Neural progenitor cell (in vitro differentiated cells): ENCODE measurements at regions not wholly inside any gene's neighbourhood (a gene's known extent, or its start where the extent isn't known, plus 50 kb on each side); places are given as distances from the start of the nearest gene placed in this dataset.

Experiments
- DNase-seq: peaks from one replicate; pipeline ENCODE4 v3.0.0-alpha.2; 2016; ENCODE audit warnings: low spot score
- H2AFZ ChIP-seq: fragments of 200-600 bp; sonication (generic); replicated peaks from 2 replicates; pipeline ENCODE4 v1.6.1; 2016; ENCODE audit warnings: antibody characterized with exemption
- H3F3A ChIP-seq: fragments of 200-600 bp; sonication (generic); 2 replicates; pipeline ENCODE4 v1.6.1; 2016; ENCODE audit warnings: antibody characterized with exemption, low read depth
- H3K27ac ChIP-seq: fragments of 200-600 bp; sonication (generic); 2 replicates; pipeline ENCODE4 v1.5.1; 2016; ENCODE audit warnings: mild to moderate bottlenecking
- H3K27me3 ChIP-seq: fragments of 200-600 bp; sonication (generic); 2 replicates; pipeline ENCODE4 v1.6.1; 2016; ENCODE audit warnings: mild to moderate bottlenecking, moderate library complexity
- H3K36me3 ChIP-seq: fragments of 200-600 bp; sonication (generic); 2 replicates; pipeline ENCODE4 v1.5.1; 2016
- H3K4me1 ChIP-seq: fragments of 200-600 bp; sonication (generic); 2 replicates; pipeline ENCODE4 v1.6.1; 2016; ENCODE audit warnings: mixed run types
- H3K4me2 ChIP-seq: fragments of 200-600 bp; sonication (generic); 2 replicates; pipeline ENCODE4 v1.6.1; 2016
- H3K4me3 ChIP-seq: fragments of 200-600 bp; sonication (generic); 2 replicates; pipeline ENCODE4 v1.5.1; 2016
- H3K79me2 ChIP-seq: fragments of 200-600 bp; sonication (generic); 2 replicates; pipeline ENCODE4 v1.6.1; 2016; ENCODE audit warnings: low read depth
- H3K9ac ChIP-seq: fragments of 200-600 bp; sonication (generic); 2 replicates; pipeline ENCODE4 v1.6.1; 2016
- H3K9me3 ChIP-seq: fragments of 200-600 bp; sonication (generic); 2 replicates; pipeline ENCODE4 v1.5.1; 2016; ENCODE audit warnings: low read depth
- H4K20me1 ChIP-seq: fragments of 200-600 bp; sonication (generic); 2 replicates; pipeline ENCODE4 v1.6.1; 2016; ENCODE audit warnings: low read depth
- H3K27ac Mint-ChIP-seq: 3 replicates; pipeline ENCODE4 v1.8.0; 2021; ENCODE audit warnings: mixed read lengths
- H3K27me3 Mint-ChIP-seq: 2 replicates; pipeline ENCODE4 v1.8.0; 2022; ENCODE audit warnings: low read depth, mild to moderate bottlenecking, inconsistent platforms, moderate library complexity, mixed read lengths; ENCODE audit not compliant: insufficient read depth
- H3K36me3 Mint-ChIP-seq: 3 replicates; pipeline ENCODE4 v1.8.0; 2021; ENCODE audit warnings: mixed read lengths
- H3K4me1 Mint-ChIP-seq: 3 replicates; pipeline ENCODE4 v1.8.0; 2021; ENCODE audit warnings: mixed read lengths
- H3K4me3 Mint-ChIP-seq: 3 replicates; pipeline ENCODE4 v1.8.0; 2021; ENCODE audit warnings: mild to moderate bottlenecking, moderate library complexity, mixed read lengths
- H3K9me3 Mint-ChIP-seq: 3 replicates; pipeline ENCODE4 v1.8.0; 2020; ENCODE audit warnings: mixed read lengths
- EZH2 ChIP-seq: fragments of 200-600 bp; sonication (generic); IDR thresholded peaks from 2 replicates; pipeline ENCODE4 v1.6.1; 2017; ENCODE audit warnings: antibody characterized with exemption, mild to moderate bottlenecking, moderate library complexity
- EZH2phosphoT487 ChIP-seq: fragments of 200-600 bp; sonication (generic); IDR thresholded peaks from 2 replicates; pipeline ENCODE4 v1.6.1; 2017; ENCODE audit warnings: antibody characterized with exemption
- TF ChIP-seq, protein P1 (sequence below): fragments of 200-600 bp; sonication (generic); IDR thresholded peaks from 2 replicates; pipeline ENCODE4 v1.5.1; 2017; ENCODE audit warnings: antibody characterized with exemption, mild to moderate bottlenecking

DNA sequence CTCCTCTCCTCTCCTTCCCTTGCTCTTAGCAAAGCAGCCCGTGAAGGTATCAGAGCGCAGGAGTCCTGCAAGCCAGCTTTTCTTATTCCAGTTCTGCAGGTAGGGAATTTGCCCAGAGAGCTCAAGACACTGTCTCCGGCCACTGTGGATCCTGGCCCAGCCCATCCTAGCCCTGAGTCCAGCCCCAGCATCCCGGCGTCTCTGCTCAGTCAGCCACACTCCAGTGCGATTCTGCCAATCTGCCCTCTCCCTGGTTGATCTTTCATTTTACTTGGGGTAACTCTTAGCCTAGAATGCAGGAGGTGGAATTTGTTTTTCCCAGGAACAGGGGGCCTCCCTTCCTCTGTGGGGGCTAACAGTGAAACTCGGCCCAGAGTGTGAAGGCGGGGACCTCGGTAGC, 176.9 kb upstream of the GSE1 start:
- peaks cover 32% of the 10 kb centered on the region for H3F3A ChIP-seq
- Mint-ChIP-seq H3K27me3 (peaks cover 26% of the 10 kb centered on the region), H3K4me1 (peaks cover 42% of the 10 kb centered on the region), H3K36me3 (no peaks in the 10 kb centered on the region), H3K9me3 (no peaks in the 10 kb centered on the region), H3K4me3 (no peak overlapping the region), H3K27ac (peak overlapping the region; percentile 79)
- H2AFZ ChIP-seq: no peak overlapping the region
- H3K27me3 ChIP-seq: peaks cover 16% of the 10 kb centered on the region
- no peaks in the 10 kb centered on the region for H3K9me3 ChIP-seq
- H3K4me2 ChIP-seq: peak overlapping the region; percentile 74
- TF ChIP-seq EZH2phosphoT487 (no peak), EZH2 (no peak)
- TF ChIP-seq, protein P1, sequence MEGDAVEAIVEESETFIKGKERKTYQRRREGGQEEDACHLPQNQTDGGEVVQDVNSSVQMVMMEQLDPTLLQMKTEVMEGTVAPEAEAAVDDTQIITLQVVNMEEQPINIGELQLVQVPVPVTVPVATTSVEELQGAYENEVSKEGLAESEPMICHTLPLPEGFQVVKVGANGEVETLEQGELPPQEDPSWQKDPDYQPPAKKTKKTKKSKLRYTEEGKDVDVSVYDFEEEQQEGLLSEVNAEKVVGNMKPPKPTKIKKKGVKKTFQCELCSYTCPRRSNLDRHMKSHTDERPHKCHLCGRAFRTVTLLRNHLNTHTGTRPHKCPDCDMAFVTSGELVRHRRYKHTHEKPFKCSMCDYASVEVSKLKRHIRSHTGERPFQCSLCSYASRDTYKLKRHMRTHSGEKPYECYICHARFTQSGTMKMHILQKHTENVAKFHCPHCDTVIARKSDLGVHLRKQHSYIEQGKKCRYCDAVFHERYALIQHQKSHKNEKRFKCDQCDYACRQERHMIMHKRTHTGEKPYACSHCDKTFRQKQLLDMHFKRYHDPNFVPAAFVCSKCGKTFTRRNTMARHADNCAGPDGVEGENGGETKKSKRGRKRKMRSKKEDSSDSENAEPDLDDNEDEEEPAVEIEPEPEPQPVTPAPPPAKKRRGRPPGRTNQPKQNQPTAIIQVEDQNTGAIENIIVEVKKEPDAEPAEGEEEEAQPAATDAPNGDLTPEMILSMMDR: no peak
- no peak for DNase-seq
- no peaks in the 10 kb centered on the region for H3K79me2 ChIP-seq
- H3K36me3 ChIP-seq: no peaks in the 10 kb centered on the region
- H3K4me3 ChIP-seq: no peak overlapping the region
- H4K20me1 ChIP-seq: peaks cover 7% of the 10 kb centered on the region
- peaks cover 41% of the 10 kb centered on the region for H3K4me1 ChIP-seq
- H3K9ac ChIP-seq: no peak overlapping the region
- H3K27ac ChIP-seq: no peak overlapping the region

DNA sequence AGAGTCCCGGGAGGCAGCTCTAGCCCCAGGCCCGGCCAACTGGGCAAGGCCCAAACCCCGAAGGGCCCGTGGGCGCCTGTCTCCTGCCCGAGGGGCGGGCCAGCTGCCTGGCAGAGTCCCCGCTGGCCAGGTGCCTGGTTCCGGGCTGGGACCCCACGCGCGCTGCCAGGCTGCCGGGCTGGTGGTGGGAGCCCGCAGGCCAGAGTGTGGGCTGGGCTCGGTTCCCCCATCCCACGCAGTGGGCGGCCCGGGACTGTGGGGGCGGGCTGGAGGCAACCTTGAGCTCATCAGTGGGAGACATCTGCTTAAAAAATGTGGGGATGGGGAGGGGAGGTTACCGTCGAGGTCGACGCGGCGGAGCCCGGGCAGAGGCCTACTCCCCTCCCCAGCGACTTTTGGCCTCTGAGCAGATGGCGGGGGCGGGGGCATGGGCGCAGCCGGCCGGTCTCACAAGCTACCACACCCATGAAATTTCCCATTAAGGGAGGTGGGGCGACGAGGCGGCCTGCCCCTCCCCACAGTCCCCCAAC, 176.4 kb upstream of the GSE1 start:
- H3K27ac ChIP-seq: no peak overlapping the region
- H3K4me3 ChIP-seq: no peak overlapping the region
- no peak overlapping the region for H3K9ac ChIP-seq
- H3K9me3 ChIP-seq: no peaks in the 10 kb centered on the region
- Mint-ChIP-seq H3K27ac (no peak overlapping the region), H3K4me1 (peaks cover 42% of the 10 kb centered on the region), H3K4me3 (no peak overlapping the region), H3K9me3 (no peaks in the 10 kb centered on the region), H3K36me3 (no peaks in the 10 kb centered on the region), H3K27me3 (peaks cover 28% of the 10 kb centered on the region)
- H3K4me2 ChIP-seq: peak overlapping the region; percentile 74
- no peaks in the 10 kb centered on the region for H3K36me3 ChIP-seq
- peak; percentile 71 for DNase-seq
- TF ChIP-seq EZH2phosphoT487: no peak
- TF ChIP-seq, protein P1: no peak
- TF ChIP-seq EZH2: no peak
- peaks cover 32% of the 10 kb centered on the region for H3F3A ChIP-seq
- no peak overlapping the region for H2AFZ ChIP-seq
- H3K79me2 ChIP-seq: no peaks in the 10 kb centered on the region
- peaks cover 16% of the 10 kb centered on the region for H3K27me3 ChIP-seq
- peaks cover 38% of the 10 kb centered on the region for H3K4me1 ChIP-seq
- peaks cover 7% of the 10 kb centered on the region for H4K20me1 ChIP-seq

DNA sequence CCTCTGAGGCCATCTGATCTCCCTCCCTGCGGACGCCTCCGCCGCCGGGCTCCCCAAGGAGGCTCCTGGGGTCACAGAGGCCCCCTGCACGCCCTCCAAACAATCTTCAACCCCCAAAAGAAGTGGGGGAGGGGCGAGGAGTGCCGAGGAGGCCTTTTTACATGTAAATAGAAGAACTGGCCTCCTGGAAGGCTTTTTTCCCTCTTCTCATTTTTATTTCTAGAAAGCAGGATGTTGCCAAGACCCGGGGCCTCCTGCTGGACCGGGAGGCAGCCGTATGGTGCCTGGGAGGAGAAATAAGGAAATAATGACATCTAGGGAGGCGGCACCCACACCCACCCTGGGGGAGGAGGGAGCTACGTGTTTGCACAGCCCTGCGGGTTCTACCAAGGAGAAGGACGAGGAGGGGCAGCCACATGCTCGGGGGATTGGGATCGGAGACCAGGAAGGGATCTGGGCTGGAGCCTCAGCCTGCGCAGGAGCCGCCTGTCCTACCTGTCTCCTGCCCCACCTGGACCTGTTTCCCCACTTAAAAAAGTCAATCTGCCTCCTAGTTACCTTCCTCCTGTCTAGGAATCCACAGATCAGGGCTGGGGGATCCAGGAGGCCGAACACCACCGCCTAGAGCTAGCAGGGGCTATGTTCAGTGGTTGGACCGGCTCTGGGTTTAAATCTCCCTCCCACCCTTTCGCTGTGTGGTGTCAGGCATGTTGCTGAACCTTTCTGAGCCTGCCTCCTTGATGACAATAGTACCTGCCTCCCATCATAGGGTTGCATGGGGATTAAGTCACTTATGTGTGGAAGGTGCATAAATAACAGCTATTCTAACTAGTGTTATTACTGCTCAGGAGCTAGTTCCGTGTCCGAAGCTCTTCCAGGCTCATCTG, 175.7 kb upstream of the GSE1 start:
- H2AFZ ChIP-seq: no peak overlapping the region
- H3K4me2 ChIP-seq: peak overlapping the region; percentile 74
- no peak overlapping the region for H3K9ac ChIP-seq
- Mint-ChIP-seq H3K9me3 (no peaks in the 10 kb centered on the region), H3K27ac (no peak overlapping the region), H3K4me1 (peaks cover 39% of the 10 kb centered on the region), H3K27me3 (peaks cover 29% of the 10 kb centered on the region), H3K36me3 (no peaks in the 10 kb centered on the region), H3K4me3 (peak overlapping the region; percentile 72)
- H4K20me1 ChIP-seq: peaks cover 7% of the 10 kb centered on the region
- H3K79me2 ChIP-seq: no peaks in the 10 kb centered on the region
- peak; percentile 39 for DNase-seq
- peaks cover 32% of the 10 kb centered on the region for H3F3A ChIP-seq
- H3K27ac ChIP-seq: no peak overlapping the region
- peak overlapping the region; percentile 30 for H3K4me3 ChIP-seq
- H3K9me3 ChIP-seq: no peaks in the 10 kb centered on the region
- H3K36me3 ChIP-seq: no peaks in the 10 kb centered on the region
- peaks cover 16% of the 10 kb centered on the region for H3K27me3 ChIP-seq
- TF ChIP-seq EZH2phosphoT487 (no peak), EZH2 (no peak)
- TF ChIP-seq, protein P1: no peak
- H3K4me1 ChIP-seq: peaks cover 37% of the 10 kb centered on the region
